ENCODE measurements at regions not wholly inside any gene's neighbourhood (a gene's known extent, or its start where the extent isn't known, plus 50 kb on each side); places are given as distances from the start of the nearest gene placed in this dataset.

- TF ChIP-seq CTCF (IDR thresholded peaks at IDR 0.05), result no peak
- no peak for TF ChIP-seq POLR2AphosphoS5 (IDR thresholded peaks at IDR 0.05)
- TF ChIP-seq POLR2A (IDR thresholded peaks at IDR 0.05), result no peak
Measured at GRCh38 chr12:22935090-22935489, 310.1 kb downstream of the ETNK1 start.

Measured in breast epithelium (tissue), 3 donors.